GM12892 (cell line): ENCODE measurements at regions not wholly inside any gene's neighbourhood (a gene's known extent, or its start where the extent isn't known, plus 50 kb on each side); places are given as distances from the start of the nearest gene placed in this dataset.

Source experiments
- POLR2AphosphoS5 ChIP-seq: IDR thresholded peaks from 2 replicates; pipeline ENCODE4 v1.6.1; 2011; ENCODE audit warnings: low read depth, low read length, control low read depth
- TAF1 ChIP-seq: IDR thresholded peaks from 2 replicates; pipeline ENCODE4 v1.6.1; 2011; ENCODE audit warnings: low read depth, mild to moderate bottlenecking, control low read depth, low read length, borderline replicate concordance

- TF ChIP-seq TAF1 (no peak), POLR2AphosphoS5 (no peak)
These were observed 115.0 kb upstream of the RBMS1 start for GRCh38 chr2:160608599-160608998.
